GM10266 (cell line): ENCODE measurements at regions not wholly inside any gene's neighbourhood (a gene's known extent, or its start where the extent isn't known, plus 50 kb on each side); places are given as distances from the start of the nearest gene placed in this dataset.

Source experiments
- DNase-seq: peaks from one replicate; pipeline ENCODE4 v3.0.0; 2012; ENCODE audit errors: extremely low spot score
- TF ChIP-seq, protein P1 (sequence below): IDR thresholded peaks from 2 replicates; pipeline ENCODE4 v1.5.1; 2012; ENCODE audit warnings: mild to moderate bottlenecking, low read depth; ENCODE audit not compliant: control insufficient read depth, insufficient read depth; ENCODE audit errors: missing control alignments

DNA sequence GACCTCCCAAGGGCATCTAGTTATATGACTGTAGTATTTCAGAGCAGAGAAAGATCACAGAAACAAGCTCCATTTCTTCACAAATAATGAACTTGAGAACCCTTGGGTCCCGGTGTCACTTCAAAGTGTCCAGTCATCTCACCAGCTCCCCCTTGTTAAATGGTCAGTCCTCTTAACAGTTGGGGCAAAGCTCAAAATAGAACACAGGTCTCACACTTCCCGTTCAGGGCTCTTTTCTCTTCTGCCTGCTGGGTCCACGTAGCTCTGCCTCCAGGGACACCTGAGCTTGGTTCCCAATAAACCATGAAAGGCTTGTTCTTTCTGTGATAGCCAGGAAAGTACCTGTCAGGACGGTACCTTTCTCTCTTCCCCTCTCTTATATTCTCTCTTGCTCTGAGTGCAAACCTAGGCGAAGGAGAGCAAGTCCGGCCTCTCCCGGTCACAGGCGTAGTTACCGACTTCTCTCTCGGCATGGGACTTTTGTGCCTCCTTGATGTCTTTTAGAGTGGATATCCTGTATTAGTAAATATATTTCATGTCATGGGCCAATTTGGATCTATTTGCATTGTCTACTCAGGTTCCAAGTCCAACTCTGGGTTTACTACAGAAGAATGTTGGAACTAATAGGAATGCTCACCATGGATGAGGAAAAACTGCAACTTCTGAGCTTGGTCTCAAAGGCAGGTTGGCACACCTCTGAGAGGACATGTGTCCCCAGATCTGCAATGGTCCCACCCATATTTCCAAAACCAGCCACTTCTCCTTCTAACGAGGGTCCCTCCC is 118.8 kb upstream of the PARP11 start:
- TF ChIP-seq, protein P1, sequence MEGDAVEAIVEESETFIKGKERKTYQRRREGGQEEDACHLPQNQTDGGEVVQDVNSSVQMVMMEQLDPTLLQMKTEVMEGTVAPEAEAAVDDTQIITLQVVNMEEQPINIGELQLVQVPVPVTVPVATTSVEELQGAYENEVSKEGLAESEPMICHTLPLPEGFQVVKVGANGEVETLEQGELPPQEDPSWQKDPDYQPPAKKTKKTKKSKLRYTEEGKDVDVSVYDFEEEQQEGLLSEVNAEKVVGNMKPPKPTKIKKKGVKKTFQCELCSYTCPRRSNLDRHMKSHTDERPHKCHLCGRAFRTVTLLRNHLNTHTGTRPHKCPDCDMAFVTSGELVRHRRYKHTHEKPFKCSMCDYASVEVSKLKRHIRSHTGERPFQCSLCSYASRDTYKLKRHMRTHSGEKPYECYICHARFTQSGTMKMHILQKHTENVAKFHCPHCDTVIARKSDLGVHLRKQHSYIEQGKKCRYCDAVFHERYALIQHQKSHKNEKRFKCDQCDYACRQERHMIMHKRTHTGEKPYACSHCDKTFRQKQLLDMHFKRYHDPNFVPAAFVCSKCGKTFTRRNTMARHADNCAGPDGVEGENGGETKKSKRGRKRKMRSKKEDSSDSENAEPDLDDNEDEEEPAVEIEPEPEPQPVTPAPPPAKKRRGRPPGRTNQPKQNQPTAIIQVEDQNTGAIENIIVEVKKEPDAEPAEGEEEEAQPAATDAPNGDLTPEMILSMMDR, result no peak
- DNase-seq, result no peak

DNA sequence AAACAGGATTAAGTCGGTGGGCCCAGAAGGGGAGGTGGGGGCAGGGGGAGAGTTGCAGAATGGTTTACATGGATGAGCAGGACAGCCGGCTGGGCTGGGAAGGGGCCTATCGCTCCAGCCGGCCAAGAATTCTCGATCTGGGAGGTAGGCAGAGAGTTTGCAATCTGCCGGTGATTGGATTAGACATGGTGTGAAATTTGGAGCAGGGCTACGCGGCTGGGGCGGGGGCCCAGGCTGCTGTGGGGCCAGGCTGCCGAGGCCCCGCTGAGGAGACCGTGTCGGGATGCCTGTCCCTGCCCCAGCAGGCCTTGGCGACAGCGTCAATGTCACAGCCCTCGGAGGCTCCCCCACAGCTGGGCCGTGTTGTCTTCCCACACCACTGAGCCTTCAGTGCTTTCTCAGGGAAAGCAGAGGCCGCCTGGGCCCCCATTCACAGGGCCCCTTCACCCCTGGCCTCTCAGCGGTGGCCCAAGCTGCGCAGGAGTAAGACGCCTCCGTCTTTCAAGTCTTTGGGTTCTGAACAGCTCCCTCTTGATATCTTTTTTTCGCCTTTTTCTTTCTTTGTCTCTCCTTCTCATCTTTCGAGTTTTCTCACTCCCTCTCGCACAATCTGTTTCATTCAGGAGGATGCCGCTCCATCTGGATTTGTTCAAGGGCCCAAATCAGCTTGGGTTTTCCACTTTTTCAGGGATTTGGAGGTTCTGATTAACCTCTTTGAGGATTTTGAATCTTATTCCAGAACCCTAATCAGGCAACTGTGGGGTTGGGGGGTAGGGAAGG is 117.5 kb upstream of the PARP11 start:
- TF ChIP-seq, protein P1, result no peak
- DNase-seq, result no peak

DNA sequence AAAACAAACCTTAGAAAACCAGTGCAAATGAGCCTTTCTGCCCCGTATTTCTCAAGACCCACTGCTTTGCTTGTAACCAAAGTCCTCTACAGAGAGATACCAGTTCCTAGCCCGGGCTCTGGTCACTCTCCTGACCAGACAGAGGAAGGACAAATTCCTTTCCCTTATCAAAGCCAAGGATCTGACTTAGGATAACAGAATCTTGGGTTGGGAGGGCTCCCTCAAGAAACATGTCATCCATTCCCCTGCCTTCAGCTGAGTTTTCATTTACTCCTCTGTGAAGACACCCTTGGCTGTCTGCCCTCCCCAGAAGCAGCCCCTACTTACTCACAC is 116.0 kb upstream of the PARP11 start:
- TF ChIP-seq, protein P1, result no peak
- no peak for DNase-seq

DNA sequence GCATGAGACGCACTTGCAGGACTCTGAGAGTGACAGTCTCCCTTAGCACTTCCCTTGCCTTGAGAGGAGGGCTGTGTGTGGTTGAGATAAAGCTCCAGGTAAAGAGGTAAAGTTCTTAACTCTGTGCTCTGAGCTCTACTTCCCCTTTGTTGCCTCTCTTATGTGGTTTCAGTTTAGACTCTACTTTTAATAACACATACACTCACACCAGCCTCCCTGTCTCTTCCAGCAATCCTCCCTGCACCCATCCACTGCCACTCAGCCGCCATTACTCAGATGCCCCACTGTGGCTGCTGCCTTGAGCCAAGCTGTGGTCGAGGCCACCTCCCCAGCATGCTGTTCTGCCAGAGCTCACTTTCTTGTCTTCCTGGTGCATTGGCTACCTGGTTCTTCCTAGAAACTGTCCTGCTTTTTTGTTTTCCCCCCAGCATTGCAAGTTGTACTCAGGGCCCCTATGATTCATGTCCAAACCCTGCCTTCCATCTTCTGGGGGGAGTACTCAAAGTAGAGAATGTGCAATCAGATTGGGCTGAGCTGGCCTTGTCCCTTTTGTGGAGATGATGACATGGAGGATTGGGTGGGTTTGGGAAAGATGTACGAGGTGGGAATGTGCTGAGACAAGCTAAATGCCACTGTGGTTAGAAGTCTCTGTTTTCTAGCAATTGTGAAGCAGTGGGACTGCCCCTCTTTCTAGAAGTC is 115.5 kb upstream of the PARP11 start:
- peak; percentile 35 for DNase-seq
- TF ChIP-seq, protein P1, result no peak

DNA sequence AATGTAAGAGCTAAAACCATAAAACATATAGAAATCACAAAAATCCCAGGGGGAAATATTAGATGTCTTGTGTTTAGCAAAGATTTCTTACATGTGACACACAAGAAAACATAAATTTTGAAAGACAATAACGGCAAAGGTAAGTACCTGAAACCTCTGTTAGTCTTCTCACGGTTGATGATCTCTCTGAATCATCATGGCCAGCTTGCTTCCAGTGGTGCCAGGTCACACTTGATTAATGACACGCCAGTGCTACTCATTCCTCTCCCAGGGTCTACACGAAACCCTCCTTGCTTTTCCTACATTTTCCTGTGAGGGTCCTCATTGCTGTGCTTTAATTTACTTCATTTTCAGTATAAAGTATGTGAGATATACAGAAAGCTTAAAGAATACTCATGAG is 114.4 kb upstream of the PARP11 start:
- DNase-seq, result no peak

DNA sequence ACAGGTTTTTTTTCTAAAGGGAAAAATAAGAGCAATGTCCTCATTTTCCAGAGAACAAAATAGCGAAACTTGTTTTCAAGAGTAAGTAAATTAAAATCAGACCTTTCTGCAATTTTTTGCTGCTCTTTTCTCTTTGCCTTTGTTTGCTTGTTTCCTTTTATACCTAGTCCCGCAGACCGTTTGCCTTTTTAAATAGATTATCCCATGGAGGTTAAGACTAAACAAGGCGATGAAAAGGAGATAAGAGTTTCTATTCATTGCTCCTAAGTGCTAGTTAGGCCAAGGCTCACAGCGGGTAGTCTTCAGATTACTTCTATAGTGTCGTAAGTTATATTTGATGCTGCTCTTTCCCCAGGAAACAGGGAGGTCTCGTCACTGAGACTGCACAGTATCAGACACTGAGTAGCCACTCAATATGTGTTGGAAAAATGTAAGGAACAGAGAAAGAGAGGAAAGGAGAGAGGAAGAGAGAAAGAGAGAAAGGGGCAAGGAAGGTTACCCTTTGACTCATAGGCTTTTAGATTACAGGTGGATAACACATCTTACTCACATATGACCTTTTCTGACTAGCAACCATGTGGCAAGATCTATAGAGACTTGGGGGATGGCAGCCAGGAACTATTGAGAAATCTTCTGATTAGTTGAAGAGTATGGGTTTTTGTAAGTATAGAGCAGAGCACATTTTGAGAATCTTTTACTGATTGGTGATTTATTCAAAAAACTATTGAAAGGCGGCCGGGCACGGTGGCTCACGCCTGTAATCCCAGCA is 107.5 kb upstream of the PARP11 start:
- TF ChIP-seq, protein P1, result no peak
- DNase-seq, result no peak

More for the DNA sequence above, 114.4 kb upstream of the PARP11 start:
- TF ChIP-seq, protein P1, result no peak
